SH-SY5Y (cell line): ENCODE measurements at regions not wholly inside any gene's neighbourhood (a gene's known extent, or its start where the extent isn't known, plus 50 kb on each side); places are given as distances from the start of the nearest gene placed in this dataset.

Experiments used
- GATA2 ChIP-seq: IDR thresholded peaks from 2 replicates; pipeline ENCODE4 v1.6.1; 2011; ENCODE audit warnings: mild to moderate bottlenecking, low read depth, low read length
- GATA3 ChIP-seq: IDR thresholded peaks from 2 replicates; pipeline ENCODE4 v1.6.1; 2011; ENCODE audit warnings: low read depth, mild to moderate bottlenecking, low read length, moderate library complexity

DNA sequence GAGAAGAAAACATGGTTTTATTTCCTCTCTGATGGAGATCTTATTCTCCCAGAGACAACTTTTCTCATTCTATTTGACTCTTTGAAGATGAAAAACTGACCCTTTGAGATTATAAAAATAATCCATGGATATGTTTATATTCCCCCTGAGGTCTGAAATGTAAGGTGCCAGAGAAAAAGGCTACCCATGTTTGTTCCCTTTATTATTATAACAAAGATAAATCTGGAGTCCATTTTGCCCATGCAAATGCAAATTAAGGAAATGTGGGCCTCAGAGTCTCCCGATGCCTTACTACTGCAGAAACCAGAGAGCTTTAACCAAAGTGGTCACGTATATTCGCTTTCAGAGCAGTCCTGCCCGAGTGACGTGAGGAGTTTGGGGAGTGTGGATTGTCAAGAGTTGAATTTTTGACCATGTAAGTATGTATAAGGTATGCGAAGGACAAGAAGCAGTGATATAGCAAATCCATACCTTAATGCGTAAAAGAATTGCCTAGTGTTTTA is 312.5 kb downstream of the RASEF start:
- TF ChIP-seq GATA2 (no peak), GATA3 (no peak)
